Mesodermal cell (in vitro differentiated cells): ENCODE measurements at regions not wholly inside any gene's neighbourhood (a gene's known extent, or its start where the extent isn't known, plus 50 kb on each side); places are given as distances from the start of the nearest gene placed in this dataset.

Source experiments
- H3K27ac ChIP-seq: 2 replicates; pipeline ENCODE4 v1.7.0; 2013; ENCODE audit warnings: mild to moderate bottlenecking, low read depth, low read length, moderate library complexity; ENCODE audit not compliant: severe bottlenecking
- H3K36me3 ChIP-seq: 2 replicates; pipeline ENCODE4 v1.7.1; 2013; ENCODE audit warnings: mild to moderate bottlenecking, low read length, moderate library complexity; ENCODE audit not compliant: control insufficient read depth, insufficient read depth
- H3K4me1 ChIP-seq: one replicate; pipeline ENCODE4 v1.7.1; 2013; ENCODE audit warnings: mild to moderate bottlenecking, low read length; ENCODE audit not compliant: insufficient read depth, control insufficient read depth, poor library complexity, severe bottlenecking
- H3K4me3 ChIP-seq: 2 replicates; pipeline ENCODE4 v1.7.0; 2013; ENCODE audit warnings: low read length, control low read depth, mild to moderate bottlenecking; ENCODE audit not compliant: insufficient read depth, poor library complexity, severe bottlenecking; ENCODE audit errors: extremely low read depth
- H3K9me3 ChIP-seq: 2 replicates; pipeline ENCODE4 v1.7.1; 2013; ENCODE audit warnings: mild to moderate bottlenecking, low read length, moderate library complexity; ENCODE audit not compliant: control insufficient read depth
- WGBS, 2 experiments: methylation state at CpG; one replicate each; pipeline ENCODE4 v1.1.5; 2013; ENCODE audit warnings: missing lambda C conversion rate in 2 of 2; ENCODE audit not compliant: insufficient coverage in 2 of 2; 5-methylcytosine and 5-hydroxymethylcytosine counted together

GRCh38 chr1:25020851-25021590, 90.9 kb upstream of the RUNX3 start:
- whole genome bisulfite sequencing, 2 experiments: 90 to 94% methylated on average over 13 to 14 of the region's 22 CpGs
- no peaks in the 10 kb centered on the region for H3K9me3 ChIP-seq
- H3K27ac ChIP-seq: no peak overlapping the region
- no peak overlapping the region for H3K4me3 ChIP-seq
- H3K4me1 ChIP-seq: peaks cover 26% of the 10 kb centered on the region
- H3K36me3 ChIP-seq: no peaks in the 10 kb centered on the region

GRCh38 chr1:25020173-25020845, 90.2 kb upstream of the RUNX3 start:
- 92% methylated on average over 10 to 13 of the region's 15 CpGs for WGBS, 2 experiments
- H3K4me3 ChIP-seq: no peak overlapping the region
- peaks cover 26% of the 10 kb centered on the region for H3K4me1 ChIP-seq
- H3K27ac ChIP-seq: no peak overlapping the region
- no peaks in the 10 kb centered on the region for H3K9me3 ChIP-seq
- no peaks in the 10 kb centered on the region for H3K36me3 ChIP-seq

GRCh38 chr1:25019337-25020172, 89.5 kb upstream of the RUNX3 start:
- Histone ChIP-seq H3K4me3 (no peak overlapping the region), H3K9me3 (no peaks in the 10 kb centered on the region), H3K36me3 (no peaks in the 10 kb centered on the region), H3K27ac (no peak overlapping the region), H3K4me1 (peaks cover 26% of the 10 kb centered on the region)
- WGBS, 2 experiments: 83 to 92% methylated on average over 7 to 11 of the region's 13 CpGs

- Histone ChIP-seq H3K4me3 (no peak overlapping the region), H3K36me3 (no peaks in the 10 kb centered on the region), H3K4me1 (peaks cover 26% of the 10 kb centered on the region), H3K27ac (no peak overlapping the region), H3K9me3 (no peaks in the 10 kb centered on the region)
- 90 to 94% methylated on average over 5 of the region's 5 CpGs for WGBS, 2 experiments
These were observed 88.9 kb upstream of the RUNX3 start for GRCh38 chr1:25018943-25019336.

GRCh38 chr1:25018110-25018735, 88.1 kb upstream of the RUNX3 start:
- no peak overlapping the region for H3K4me3 ChIP-seq
- 89 to 91% methylated on average over 5 of the region's 7 CpGs for WGBS, 2 experiments
- no peaks in the 10 kb centered on the region for H3K9me3 ChIP-seq
- H3K36me3 ChIP-seq: no peaks in the 10 kb centered on the region
- peaks cover 26% of the 10 kb centered on the region for H3K4me1 ChIP-seq
- H3K27ac ChIP-seq: no peak overlapping the region

GRCh38 chr1:25017436-25018109, 87.5 kb upstream of the RUNX3 start:
- no peak overlapping the region for H3K27ac ChIP-seq
- H3K36me3 ChIP-seq: no peaks in the 10 kb centered on the region
- no peaks in the 10 kb centered on the region for H3K9me3 ChIP-seq
- peaks cover 21% of the 10 kb centered on the region for H3K4me1 ChIP-seq
- 75 to 89% methylated on average over 8 to 11 of the region's 11 CpGs for WGBS, 2 experiments
- H3K4me3 ChIP-seq: no peak overlapping the region

GRCh38 chr1:25012966-25013962, 83.2 kb upstream of the RUNX3 start:
- peaks cover 13% of the 10 kb centered on the region for H3K4me1 ChIP-seq
- H3K36me3 ChIP-seq: no peaks in the 10 kb centered on the region
- WGBS, 2 experiments: 84 to 96% methylated on average over 12 to 16 of the region's 17 CpGs
- H3K9me3 ChIP-seq: no peaks in the 10 kb centered on the region
- no peak overlapping the region for H3K27ac ChIP-seq
- no peak overlapping the region for H3K4me3 ChIP-seq

GRCh38 chr1:25011943-25012638, 82.0 kb upstream of the RUNX3 start:
- Histone ChIP-seq H3K9me3 (no peaks in the 10 kb centered on the region), H3K36me3 (no peaks in the 10 kb centered on the region), H3K4me3 (no peak overlapping the region), H3K27ac (no peak overlapping the region), H3K4me1 (peaks cover 9% of the 10 kb centered on the region)
- 63 to 71% methylated on average over 11 of the region's 13 CpGs for WGBS, 2 experiments

GRCh38 chr1:25011275-25011674, 81.2 kb upstream of the RUNX3 start:
- H3K9me3 ChIP-seq: no peaks in the 10 kb centered on the region
- H3K27ac ChIP-seq: no peak overlapping the region
- 89 to 100% methylated on average over 2 of the region's 4 CpGs for WGBS, 2 experiments
- H3K4me1 ChIP-seq: peaks cover 9% of the 10 kb centered on the region
- H3K36me3 ChIP-seq: no peaks in the 10 kb centered on the region
- H3K4me3 ChIP-seq: no peak overlapping the region
